Ishikawa (cell line): ENCODE measurements at regions not wholly inside any gene's neighbourhood (a gene's known extent, or its start where the extent isn't known, plus 50 kb on each side); places are given as distances from the start of the nearest gene placed in this dataset.

Experiments
- CEBPB ChIP-seq: IDR thresholded peaks from 2 replicates; pipeline ENCODE4 v1.6.1; 2012
- FOXM1 ChIP-seq: IDR thresholded peaks from 2 replicates; pipeline ENCODE4 v1.6.1; 2012; ENCODE audit warnings: low read depth, borderline replicate concordance
- RAD21 ChIP-seq: IDR thresholded peaks from 2 replicates; pipeline ENCODE4 v1.6.1; 2012; ENCODE audit warnings: low read depth
- TAF1 ChIP-seq: IDR thresholded peaks from 2 replicates; pipeline ENCODE4 v1.6.1; 2012; ENCODE audit warnings: low read depth, mild to moderate bottlenecking
- TEAD4 ChIP-seq: IDR thresholded peaks from 2 replicates; pipeline ENCODE4 v1.6.1; 2012
- YY1 ChIP-seq: IDR thresholded peaks from 2 replicates; pipeline ENCODE4 v1.6.1; 2012; ENCODE audit warnings: low read depth
- TF ChIP-seq, protein P1 (sequence below): IDR thresholded peaks from 2 replicates; pipeline ENCODE4 v1.6.1; 2012; ENCODE audit warnings: low read depth, mild to moderate bottlenecking
- TF ChIP-seq, protein P2 (sequence below): IDR thresholded peaks from 2 replicates; pipeline ENCODE4 v1.6.1; 2012

DNA sequence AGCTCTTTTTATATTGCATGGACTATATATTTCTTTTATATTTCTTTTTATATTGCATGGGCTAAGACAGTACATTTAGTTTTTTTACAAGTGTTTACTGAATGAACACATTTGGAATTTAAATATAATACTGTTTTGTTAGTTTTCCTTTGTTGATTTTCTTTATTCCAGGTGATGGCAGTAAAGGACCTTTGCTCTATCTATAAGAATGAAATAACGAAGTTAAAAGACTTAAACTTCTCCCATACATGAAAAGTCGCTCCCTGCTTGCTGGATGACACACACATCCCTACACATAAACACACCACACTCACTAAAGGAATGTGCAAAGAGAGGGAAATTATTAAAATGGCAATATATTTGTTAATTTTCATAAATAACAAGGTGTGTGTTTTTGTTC is 102.5 kb upstream of the ANXA10 start:
- no peak for TF ChIP-seq FOXM1
- TF ChIP-seq TEAD4 = no peak
- no peak for TF ChIP-seq YY1
- TF ChIP-seq, protein P1, sequence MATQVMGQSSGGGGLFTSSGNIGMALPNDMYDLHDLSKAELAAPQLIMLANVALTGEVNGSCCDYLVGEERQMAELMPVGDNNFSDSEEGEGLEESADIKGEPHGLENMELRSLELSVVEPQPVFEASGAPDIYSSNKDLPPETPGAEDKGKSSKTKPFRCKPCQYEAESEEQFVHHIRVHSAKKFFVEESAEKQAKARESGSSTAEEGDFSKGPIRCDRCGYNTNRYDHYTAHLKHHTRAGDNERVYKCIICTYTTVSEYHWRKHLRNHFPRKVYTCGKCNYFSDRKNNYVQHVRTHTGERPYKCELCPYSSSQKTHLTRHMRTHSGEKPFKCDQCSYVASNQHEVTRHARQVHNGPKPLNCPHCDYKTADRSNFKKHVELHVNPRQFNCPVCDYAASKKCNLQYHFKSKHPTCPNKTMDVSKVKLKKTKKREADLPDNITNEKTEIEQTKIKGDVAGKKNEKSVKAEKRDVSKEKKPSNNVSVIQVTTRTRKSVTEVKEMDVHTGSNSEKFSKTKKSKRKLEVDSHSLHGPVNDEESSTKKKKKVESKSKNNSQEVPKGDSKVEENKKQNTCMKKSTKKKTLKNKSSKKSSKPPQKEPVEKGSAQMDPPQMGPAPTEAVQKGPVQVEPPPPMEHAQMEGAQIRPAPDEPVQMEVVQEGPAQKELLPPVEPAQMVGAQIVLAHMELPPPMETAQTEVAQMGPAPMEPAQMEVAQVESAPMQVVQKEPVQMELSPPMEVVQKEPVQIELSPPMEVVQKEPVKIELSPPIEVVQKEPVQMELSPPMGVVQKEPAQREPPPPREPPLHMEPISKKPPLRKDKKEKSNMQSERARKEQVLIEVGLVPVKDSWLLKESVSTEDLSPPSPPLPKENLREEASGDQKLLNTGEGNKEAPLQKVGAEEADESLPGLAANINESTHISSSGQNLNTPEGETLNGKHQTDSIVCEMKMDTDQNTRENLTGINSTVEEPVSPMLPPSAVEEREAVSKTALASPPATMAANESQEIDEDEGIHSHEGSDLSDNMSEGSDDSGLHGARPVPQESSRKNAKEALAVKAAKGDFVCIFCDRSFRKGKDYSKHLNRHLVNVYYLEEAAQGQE = no peak
- TF ChIP-seq TAF1 = no peak
- no peak for TF ChIP-seq CEBPB
- TF ChIP-seq RAD21 = no peak
- TF ChIP-seq, protein P2, sequence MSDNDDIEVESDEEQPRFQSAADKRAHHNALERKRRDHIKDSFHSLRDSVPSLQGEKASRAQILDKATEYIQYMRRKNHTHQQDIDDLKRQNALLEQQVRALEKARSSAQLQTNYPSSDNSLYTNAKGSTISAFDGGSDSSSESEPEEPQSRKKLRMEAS = no peak
